CD4-positive, alpha-beta memory T cell (primary cell): ENCODE measurements at regions not wholly inside any gene's neighbourhood (a gene's known extent, or its start where the extent isn't known, plus 50 kb on each side); places are given as distances from the start of the nearest gene placed in this dataset.

ENCODE experiments used
- CTCF ChIA-PET: fragments of 350-600 bp; sonication (Branson Sonifier 250); formaldehyde crosslinking; loops from one replicate; lab custom pipeline; 2021; ENCODE audit warnings: inconsistent platforms; ENCODE audit not compliant: partially characterized antibody; lab: Charles Lee
- POLR2A ChIA-PET: fragments of 350-600 bp; sonication (Branson Sonifier 250); formaldehyde crosslinking; loops from one replicate; lab custom pipeline; 2021; ENCODE audit not compliant: partially characterized antibody; lab: Charles Lee
- DNase-seq, 5 donors: peaks; one replicate each; pipeline versions ENCODE4 v3.0.0 to v3.0.0-alpha.2; 2020 to 2022; ENCODE audit warnings: mixed read lengths in 1 of 5
- H3K27ac ChIP-seq: one replicate; pipeline ENCODE4 v1.7.0; 2013; ENCODE audit warnings: low read depth, low read length
- H3K27me3 ChIP-seq: 2 replicates; pipeline ENCODE4 v1.7.0; 2013; ENCODE audit warnings: mild to moderate bottlenecking, low read length, moderate library complexity; ENCODE audit not compliant: insufficient read depth
- H3K36me3 ChIP-seq: 2 replicates; pipeline ENCODE4 v1.7.0; 2013; ENCODE audit warnings: mild to moderate bottlenecking, low read length, moderate library complexity; ENCODE audit not compliant: insufficient read depth
- H3K4me1 ChIP-seq: 2 replicates; pipeline ENCODE4 v1.7.0; 2013; ENCODE audit warnings: mild to moderate bottlenecking, low read length, moderate library complexity; ENCODE audit not compliant: insufficient read depth
- H3K4me3 ChIP-seq, 2 donors: one replicate each; pipeline ENCODE4 v1.7.0; 2013; ENCODE audit warnings: low read length in 2 of 2, mild to moderate bottlenecking in 1 of 2
- H3K9me3 ChIP-seq, 2 donors: one replicate each; pipeline ENCODE4 v1.7.0; 2013; ENCODE audit warnings: low read length in 2 of 2, control low read depth in 1 of 2; ENCODE audit not compliant: control insufficient read depth in 1 of 2
- H3K27ac Mint-ChIP-seq, 7 donors: one replicate each; pipeline ENCODE4 v1.8.0; 2020 to 2021; ENCODE audit warnings: mixed read lengths in 7 of 7, mild to moderate bottlenecking in 6 of 7, inconsistent platforms in 3 of 7, moderate library complexity in 3 of 7
- H3K27me3 Mint-ChIP-seq, 2 donors: one replicate each; pipeline ENCODE4 v1.8.0; 2020 to 2021; ENCODE audit warnings: mixed read lengths in 2 of 2
- H3K36me3 Mint-ChIP-seq, 2 donors: one replicate each; pipeline ENCODE4 v1.8.0; 2020 to 2021; ENCODE audit warnings: mixed read lengths in 2 of 2, inconsistent platforms in 1 of 2, mild to moderate bottlenecking in 1 of 2
- H3K4me1 Mint-ChIP-seq, 4 donors: one replicate each; pipeline ENCODE4 v1.8.0; 2020 to 2021; ENCODE audit warnings: mixed read lengths in 4 of 4, mild to moderate bottlenecking in 1 of 4
- H3K4me3 Mint-ChIP-seq, 8 donors: one replicate each; pipeline ENCODE4 v1.8.0; 2020 to 2021; ENCODE audit warnings: mixed read lengths in 8 of 8, mild to moderate bottlenecking in 7 of 8, moderate library complexity in 6 of 8, inconsistent platforms in 3 of 8
- H3K9me3 Mint-ChIP-seq, 8 donors: one replicate each; pipeline ENCODE4 v1.8.0; 2020 to 2021; ENCODE audit warnings: mixed read lengths in 8 of 8, mild to moderate bottlenecking in 5 of 8, inconsistent platforms in 3 of 8, moderate library complexity in 1 of 8
- intact Hi-C: fragments of 100-400 bp; cut with micrococcal nuclease; formaldehyde crosslinking; loops from one replicate; pipeline ENCODE4 v1.15.1; 2023

- Histone ChIP-seq H3K27me3 (no peaks in the 10 kb centered on the region), H3K36me3 (no peaks in the 10 kb centered on the region), H3K4me3 (no peak overlapping the region), H3K9me3 (no peaks in the 10 kb centered on the region), H3K4me1 (no peaks in the 10 kb centered on the region), H3K27ac (no peak overlapping the region)
- no peak for DNase-seq
- POLR2A ChIA-PET = no interaction called here
- Mint-ChIP-seq H3K4me1 (no peaks in the 10 kb centered on the region), H3K4me3 (no peak overlapping the region), H3K36me3 (no peaks in the 10 kb centered on the region), H3K27me3 (peaks cover 0 to 1% of the 10 kb centered on the region in 2 donors), H3K9me3 (no peaks in the 10 kb centered on the region), H3K27ac (no peak overlapping the region)
- CTCF ChIA-PET = interaction anchor here (1.1 to 1.2 kb wide), 2 partner anchors 11 to 14 kb away, joined by 3 to 4 read pairs; no protein-coding TSS in a partner anchor
- intact Hi-C loops = no loop called here
Observed at GRCh38 chr3:132220986-132221385, 96.2 kb upstream of the ACP3 start.

GRCh38 chr3:132222868-132223538 lies 94.2 kb upstream of the ACP3 start:
- H3K27me3 Mint-ChIP-seq = peaks cover 0 to 1% of the 10 kb centered on the region in 2 donors
- H3K9me3 Mint-ChIP-seq = no peaks in the 10 kb centered on the region
- no peak for DNase-seq
- POLR2A ChIA-PET = no interaction called here
- no peaks in the 10 kb centered on the region for H3K9me3 ChIP-seq
- intact Hi-C loops = no loop called here
- H3K4me3 Mint-ChIP-seq = no peak overlapping the region
- no peaks in the 10 kb centered on the region for H3K36me3 ChIP-seq
- H3K27ac ChIP-seq = no peak overlapping the region
- CTCF ChIA-PET = no interaction called here
- no peaks in the 10 kb centered on the region for H3K36me3 Mint-ChIP-seq
- no peaks in the 10 kb centered on the region for H3K27me3 ChIP-seq
- H3K4me1 Mint-ChIP-seq = no peaks in the 10 kb centered on the region
- no peak overlapping the region for H3K27ac Mint-ChIP-seq
- no peak overlapping the region for H3K4me3 ChIP-seq
- H3K4me1 ChIP-seq = no peaks in the 10 kb centered on the region

- H3K4me3 ChIP-seq = no peak overlapping the region
Observed at GRCh38 chr3:132225664-132226063, 91.5 kb upstream of the ACP3 start.

GRCh38 chr3:132228923-132229322 lies 88.3 kb upstream of the ACP3 start:
- DNase-seq = no peak
- Histone ChIP-seq H3K4me1 (no peaks in the 10 kb centered on the region), H3K27ac (no peak overlapping the region), H3K36me3 (no peaks in the 10 kb centered on the region), H3K27me3 (no peaks in the 10 kb centered on the region), H3K9me3 (no peaks in the 10 kb centered on the region), H3K4me3 (no peak overlapping the region)
- peaks cover 2 to 9% of the 10 kb centered on the region in 2 donors for H3K27me3 Mint-ChIP-seq
- no peak overlapping the region for H3K4me3 Mint-ChIP-seq
- H3K27ac Mint-ChIP-seq = no peak overlapping the region
- H3K9me3 Mint-ChIP-seq = no peaks in the 10 kb centered on the region
- CTCF ChIA-PET = no interaction called here
- no peaks in the 10 kb centered on the region for H3K4me1 Mint-ChIP-seq
- H3K36me3 Mint-ChIP-seq = no peaks in the 10 kb centered on the region
- intact Hi-C loops = no loop called here
- POLR2A ChIA-PET = no interaction called here

More at GRCh38 chr3:132225664-132226063, 91.5 kb upstream of the ACP3 start:
- Histone ChIP-seq H3K9me3 (no peaks in the 10 kb centered on the region), H3K27ac (no peak overlapping the region), H3K4me1 (no peaks in the 10 kb centered on the region), H3K27me3 (no peaks in the 10 kb centered on the region), H3K36me3 (no peaks in the 10 kb centered on the region)
- intact Hi-C loops = no loop called here
- ChIA-PET CTCF (no interaction called here), POLR2A (no interaction called here)
- no peak for DNase-seq
- Mint-ChIP-seq H3K4me3 (no peak overlapping the region), H3K27ac (no peak overlapping the region), H3K9me3 (no peaks in the 10 kb centered on the region), H3K4me1 (no peaks in the 10 kb centered on the region), H3K36me3 (no peaks in the 10 kb centered on the region), H3K27me3 (peaks cover 2 to 4% of the 10 kb centered on the region in 2 donors)

- ChIA-PET CTCF (interaction anchor here (0.5 kb wide), 1 partner anchor 10 kb away, joined by 3 read pairs; no protein-coding TSS in a partner anchor), POLR2A (no interaction called here)
- DNase-seq = no peak
- no peaks in the 10 kb centered on the region for H3K4me1 Mint-ChIP-seq
- Histone ChIP-seq H3K27me3 (no peaks in the 10 kb centered on the region), H3K4me1 (no peaks in the 10 kb centered on the region), H3K4me3 (no peak overlapping the region), H3K9me3 (no peaks in the 10 kb centered on the region), H3K27ac (no peak overlapping the region), H3K36me3 (no peaks in the 10 kb centered on the region)
- H3K4me3 Mint-ChIP-seq = no peak overlapping the region
- intact Hi-C loops = no loop called here
- peaks cover 2 to 9% of the 10 kb centered on the region in 2 donors for H3K27me3 Mint-ChIP-seq
- no peaks in the 10 kb centered on the region for H3K36me3 Mint-ChIP-seq
- H3K27ac Mint-ChIP-seq = no peak overlapping the region
- no peaks in the 10 kb centered on the region for H3K9me3 Mint-ChIP-seq
Observed at GRCh38 chr3:132229641-132230040, 87.6 kb upstream of the ACP3 start.

GRCh38 chr3:132230156-132231000 lies 86.8 kb upstream of the ACP3 start:
- Mint-ChIP-seq H3K9me3 (no peaks in the 10 kb centered on the region), H3K27ac (no peak overlapping the region), H3K4me1 (no peaks in the 10 kb centered on the region), H3K27me3 (peaks cover 2 to 9% of the 10 kb centered on the region in 2 donors), H3K4me3 (no peak overlapping the region), H3K36me3 (no peaks in the 10 kb centered on the region)
- H3K9me3 ChIP-seq = no peaks in the 10 kb centered on the region
- no peaks in the 10 kb centered on the region for H3K27me3 ChIP-seq
- CTCF ChIA-PET = no interaction called here
- no peak overlapping the region for H3K4me3 ChIP-seq
- H3K27ac ChIP-seq = no peak overlapping the region
- no peaks in the 10 kb centered on the region for H3K4me1 ChIP-seq
- DNase-seq = no peak
- intact Hi-C loops = no loop called here
- H3K36me3 ChIP-seq = no peaks in the 10 kb centered on the region
- POLR2A ChIA-PET = interaction anchor here (0.6 kb wide), 1 partner anchor 358 kb away, joined by 3 read pairs; no protein-coding TSS in a partner anchor

GRCh38 chr3:132231633-132232032 lies 85.6 kb upstream of the ACP3 start:
- H3K27ac ChIP-seq = no peak overlapping the region
- no peak overlapping the region for H3K4me3 ChIP-seq
- POLR2A ChIA-PET = no interaction called here
- Mint-ChIP-seq H3K9me3 (no peaks in the 10 kb centered on the region), H3K27ac (no peak overlapping the region), H3K36me3 (no peaks in the 10 kb centered on the region), H3K4me1 (no peaks in the 10 kb centered on the region), H3K4me3 (no peak overlapping the region), H3K27me3 (peaks cover 2 to 9% of the 10 kb centered on the region in 2 donors)
- H3K27me3 ChIP-seq = no peaks in the 10 kb centered on the region
- no peaks in the 10 kb centered on the region for H3K4me1 ChIP-seq
- DNase-seq = no peak
- no peaks in the 10 kb centered on the region for H3K36me3 ChIP-seq
- intact Hi-C loops = no loop called here
- H3K9me3 ChIP-seq = no peaks in the 10 kb centered on the region
- CTCF ChIA-PET = no interaction called here
